ENCODE measurements at regions not wholly inside any gene's neighbourhood (a gene's known extent, or its start where the extent isn't known, plus 50 kb on each side); places are given as distances from the start of the nearest gene placed in this dataset.

DNA sequence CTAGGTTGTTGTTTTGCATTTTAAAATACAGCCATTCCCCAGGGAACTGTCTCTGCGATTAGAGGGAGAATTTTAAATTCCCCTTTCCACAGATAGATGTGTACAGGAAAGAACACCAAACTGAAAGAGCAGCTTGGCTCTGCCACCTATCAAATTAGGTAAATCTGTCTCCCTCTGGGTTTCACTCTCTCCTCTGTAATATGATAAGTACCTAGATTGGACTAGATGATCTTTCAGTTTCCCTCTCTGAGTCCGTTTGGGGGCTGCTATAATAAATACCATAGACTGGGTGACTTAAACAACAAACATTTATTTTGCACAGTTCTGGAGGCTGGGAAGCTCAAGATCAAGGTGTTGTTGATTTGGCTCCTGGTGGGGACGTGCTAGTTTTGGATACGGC, 186.0 kb downstream of the KIF20B start:
- DNase-seq (ENCODE audit: low read depth in 2 of 2): no peak

DNA sequence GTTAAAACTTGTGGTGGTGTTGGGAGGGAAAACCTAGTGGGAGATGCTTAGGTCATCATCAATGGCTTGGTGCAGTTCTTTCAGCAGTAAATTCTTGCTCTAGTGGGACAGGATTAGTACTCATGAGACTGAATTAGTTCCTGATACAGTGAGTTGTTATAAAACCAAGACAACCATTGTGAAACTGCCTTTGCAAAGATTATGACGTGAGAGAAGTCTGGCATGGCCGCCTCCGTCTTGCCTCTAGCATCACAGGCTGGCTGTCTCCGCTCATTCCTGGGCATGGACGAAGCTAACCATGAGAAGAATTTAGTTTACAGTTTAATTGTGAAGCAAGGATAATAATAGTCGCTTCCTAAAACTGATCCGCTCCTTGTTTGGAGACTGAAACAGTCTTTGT, 186.4 kb downstream of the KIF20B start:
- DNase-seq (ENCODE audit: low read depth in 2 of 2): no peak

DNA sequence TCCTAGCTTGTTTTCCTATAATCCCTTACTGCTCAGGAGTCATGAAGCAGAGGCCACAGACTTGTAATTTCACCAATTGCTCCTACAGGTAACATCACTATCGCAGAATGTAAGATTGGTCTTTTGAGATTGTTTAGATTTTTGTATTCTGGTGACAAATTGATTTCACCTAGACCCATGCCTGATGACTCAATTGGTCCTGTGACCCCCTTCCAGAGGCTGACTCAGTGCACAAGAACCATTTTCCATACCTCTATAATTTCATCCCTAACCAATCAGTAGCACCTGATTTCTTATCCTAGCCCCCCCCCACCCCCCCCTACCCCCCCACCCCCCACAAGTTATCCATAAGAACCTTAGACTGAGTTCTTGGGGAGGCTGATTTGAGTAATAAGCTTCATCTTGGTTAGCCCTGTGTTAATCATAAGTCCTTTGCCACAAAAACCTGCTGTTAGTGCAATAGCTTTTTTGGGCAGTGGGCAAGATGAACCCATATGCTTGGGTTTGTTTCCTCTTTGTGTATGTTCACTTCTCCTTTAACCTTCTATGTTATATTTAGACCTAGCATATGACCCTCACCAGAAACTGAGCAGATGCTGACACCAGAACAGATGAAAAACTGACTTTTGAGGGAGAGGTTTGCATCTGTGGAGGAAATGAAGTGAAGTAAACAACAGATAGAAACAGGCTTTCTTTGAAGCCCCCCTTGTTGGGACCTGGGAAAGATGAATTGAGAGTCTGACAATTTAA, 187.1 kb downstream of the KIF20B start:
- DNase-seq (ENCODE audit: low read depth in 2 of 2): no peak

DNA sequence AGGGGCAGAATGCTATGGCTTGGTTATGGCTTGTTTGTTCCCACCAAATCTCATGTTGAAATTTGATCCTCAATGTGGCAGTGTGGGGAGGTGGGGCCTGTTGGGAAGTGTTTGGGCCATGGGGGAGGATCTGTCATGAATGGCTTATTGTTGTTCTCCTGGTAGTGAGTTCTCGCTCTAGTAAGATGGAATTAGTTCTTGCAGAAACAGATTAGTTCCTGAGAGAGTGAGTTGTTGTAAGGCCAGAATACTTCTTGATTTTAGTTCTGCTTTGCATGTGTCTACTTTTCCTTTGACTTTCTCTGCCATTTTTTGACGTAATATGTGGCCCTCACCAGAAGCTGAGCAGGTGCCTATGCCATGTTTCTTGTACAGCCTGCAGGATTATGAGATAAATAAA, 188.2 kb downstream of the KIF20B start:
- DNase-seq (ENCODE audit: low read depth in 2 of 2): no peak

DNA sequence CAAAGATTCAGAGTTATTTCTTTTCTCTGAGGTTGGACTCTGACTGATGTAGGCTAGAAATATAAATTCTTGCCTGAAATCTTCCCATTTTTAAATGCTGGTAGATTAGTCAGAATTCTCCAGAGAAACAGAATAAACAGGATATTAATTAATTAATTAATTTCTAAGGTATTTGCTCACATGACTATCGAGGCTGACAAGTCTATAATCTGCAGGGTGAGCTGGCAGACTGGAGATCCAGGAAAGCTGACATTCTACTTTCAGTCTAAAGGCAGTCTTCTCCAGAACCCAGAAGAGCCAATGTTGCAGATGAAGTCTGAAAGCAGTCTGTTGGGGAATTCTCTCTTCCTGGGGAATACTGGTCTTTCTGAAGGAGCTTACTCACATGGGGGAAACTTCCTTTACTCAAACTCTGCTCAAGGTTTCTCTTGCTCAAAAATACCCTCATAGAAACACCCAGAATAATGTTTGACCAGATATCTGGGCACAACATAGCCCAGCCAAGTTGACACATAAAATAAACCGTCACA, 189.7 kb downstream of the KIF20B start:
- DNase-seq (ENCODE audit: low read depth in 2 of 2): no peak

DNA sequence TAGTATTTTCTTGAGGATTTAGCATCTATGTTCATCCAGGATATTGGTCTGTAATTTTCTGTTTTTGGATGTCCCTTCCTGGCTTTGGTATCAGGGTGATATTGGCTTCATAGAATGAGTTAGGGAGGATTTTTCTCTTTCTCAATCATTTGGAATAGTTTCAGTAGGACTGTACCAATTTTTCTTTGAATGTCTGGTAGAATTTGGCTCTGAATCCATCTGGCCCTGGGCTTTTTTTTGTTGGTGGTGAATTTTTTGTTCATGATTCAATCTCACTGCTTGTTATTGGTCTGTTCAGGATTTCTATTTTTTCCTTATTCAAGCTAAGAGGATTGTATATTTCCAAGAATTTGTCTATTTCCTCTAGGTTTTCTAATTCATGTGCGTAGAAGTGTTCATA, 192.7 kb downstream of the KIF20B start:
- DNase-seq (ENCODE audit: low read depth in 2 of 2): no peak

DNA sequence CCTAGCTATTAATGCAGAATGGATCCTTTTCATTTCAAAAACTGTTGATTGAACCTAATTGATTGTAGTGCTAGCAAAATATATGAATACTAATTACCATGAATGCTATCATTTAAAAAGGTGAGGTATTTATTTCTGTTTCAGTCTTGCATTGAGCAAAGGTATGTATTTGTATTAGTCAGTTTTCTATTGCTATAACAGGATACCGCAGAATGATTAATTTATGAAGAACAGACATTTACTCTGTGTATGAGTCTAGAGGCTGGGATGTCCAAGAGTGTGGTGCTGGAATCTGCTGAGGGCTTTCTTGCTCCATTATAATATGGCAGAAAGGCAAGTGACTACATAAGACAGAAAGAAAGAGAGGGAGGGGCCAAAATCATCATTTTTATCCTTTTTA, 199.2 kb downstream of the KIF20B start:
- no peak for DNase-seq (ENCODE audit: low read depth in 2 of 2)

DNA sequence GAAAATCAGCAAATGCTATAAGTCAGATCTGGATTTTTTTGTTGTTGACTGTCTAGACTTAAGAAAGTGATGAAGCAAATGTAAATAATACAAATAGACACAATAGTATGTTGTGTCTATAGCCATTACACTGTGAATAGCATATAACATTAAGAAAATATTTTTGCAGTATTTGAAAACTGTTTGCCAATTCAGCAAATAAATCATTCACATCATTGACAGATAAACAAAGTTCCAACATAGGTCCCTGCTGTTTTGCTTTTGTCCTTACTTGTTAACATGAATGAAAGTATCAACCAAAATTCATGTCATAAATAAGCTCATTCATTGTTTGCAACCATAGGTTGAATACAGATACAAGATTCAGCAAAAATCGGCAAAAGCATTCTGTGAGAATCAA, 200.5 kb downstream of the KIF20B start:
- no peak for DNase-seq (ENCODE audit: low read depth in 2 of 2)

DNA sequence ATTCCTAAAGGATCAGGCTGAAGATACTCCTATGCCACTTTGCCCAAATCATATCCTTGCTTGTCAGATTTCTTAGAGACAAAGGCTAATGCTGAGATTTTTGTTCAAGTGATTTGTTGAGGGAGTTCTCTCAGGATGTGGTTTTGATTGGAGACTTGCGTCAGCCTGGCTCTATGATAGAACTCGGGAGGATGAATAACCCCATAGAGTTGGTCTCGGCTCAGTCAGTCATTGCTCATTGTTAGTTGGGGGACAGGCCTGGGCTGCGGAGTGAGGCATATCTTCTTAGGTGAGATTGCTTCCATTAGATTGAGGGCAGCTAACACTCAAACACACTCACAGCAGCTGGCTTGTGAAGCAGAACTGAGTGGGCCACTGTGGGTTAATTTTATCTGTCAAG, 203.4 kb downstream of the KIF20B start:
- peak in 1 of 2 donors; percentile 0 for DNase-seq (ENCODE audit: low read depth in 2 of 2)

DNA sequence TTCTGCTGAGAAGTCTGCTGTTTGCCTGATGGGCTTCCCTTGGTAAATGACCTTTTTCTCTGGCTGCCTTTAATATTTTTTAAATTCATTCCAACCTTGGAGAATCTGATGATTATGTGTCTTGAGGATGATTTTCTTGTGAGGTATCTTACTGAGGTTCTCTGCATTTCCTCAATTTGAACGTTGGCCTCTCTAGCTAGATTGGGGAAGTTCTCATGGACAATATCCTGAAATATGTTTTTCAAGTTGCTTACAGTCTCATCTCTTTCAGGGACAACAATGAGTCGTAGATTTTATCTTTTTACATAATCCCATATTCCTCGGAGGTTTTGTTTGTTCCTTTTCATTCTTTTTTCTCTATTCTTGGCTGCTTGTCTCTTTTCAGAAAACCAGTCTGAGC, 208.4 kb downstream of the KIF20B start:
- DNase-seq (ENCODE audit: low read depth in 2 of 2): no peak

DNA sequence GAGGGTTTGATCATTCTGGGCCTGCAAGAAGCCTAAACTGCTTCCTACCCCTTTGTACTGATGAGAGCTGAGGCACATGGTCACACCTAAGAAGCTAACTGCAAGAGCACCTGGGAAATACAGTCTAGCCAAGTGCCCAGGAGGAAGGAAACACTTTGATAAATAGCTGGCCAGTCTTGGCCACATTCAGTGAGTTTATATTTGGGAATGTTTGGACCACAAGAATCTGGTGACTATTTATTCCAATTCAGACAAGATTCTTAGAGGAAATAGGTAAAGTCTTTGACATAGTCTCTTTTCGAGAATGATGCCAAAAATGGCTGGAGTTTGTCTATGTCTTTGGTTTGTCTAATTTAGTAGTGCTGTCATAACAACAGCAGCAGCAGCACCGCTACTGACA, 213.6 kb downstream of the KIF20B start:
- DNase-seq (ENCODE audit: low read depth in 2 of 2): no peak

DNA sequence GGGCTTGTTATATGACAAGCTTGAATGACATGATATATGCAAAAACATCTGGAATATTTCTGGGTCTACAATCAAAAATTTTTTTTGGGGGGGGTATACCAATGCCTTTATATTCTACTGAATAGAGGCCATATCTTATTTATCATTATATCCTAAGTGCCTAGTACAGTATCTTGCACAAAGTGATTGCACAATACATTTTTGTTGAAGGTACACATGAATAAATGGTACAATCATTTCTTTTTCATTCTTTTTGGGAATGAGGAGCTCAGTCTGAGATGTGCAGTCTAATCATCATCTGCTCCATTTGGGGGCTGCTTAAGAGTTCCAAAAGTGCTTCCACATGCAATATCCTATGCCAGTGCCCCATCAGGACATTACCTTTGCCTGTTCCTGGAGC, 214.6 kb downstream of the KIF20B start:
- no peak for DNase-seq (ENCODE audit: low read depth in 2 of 2)

DNA sequence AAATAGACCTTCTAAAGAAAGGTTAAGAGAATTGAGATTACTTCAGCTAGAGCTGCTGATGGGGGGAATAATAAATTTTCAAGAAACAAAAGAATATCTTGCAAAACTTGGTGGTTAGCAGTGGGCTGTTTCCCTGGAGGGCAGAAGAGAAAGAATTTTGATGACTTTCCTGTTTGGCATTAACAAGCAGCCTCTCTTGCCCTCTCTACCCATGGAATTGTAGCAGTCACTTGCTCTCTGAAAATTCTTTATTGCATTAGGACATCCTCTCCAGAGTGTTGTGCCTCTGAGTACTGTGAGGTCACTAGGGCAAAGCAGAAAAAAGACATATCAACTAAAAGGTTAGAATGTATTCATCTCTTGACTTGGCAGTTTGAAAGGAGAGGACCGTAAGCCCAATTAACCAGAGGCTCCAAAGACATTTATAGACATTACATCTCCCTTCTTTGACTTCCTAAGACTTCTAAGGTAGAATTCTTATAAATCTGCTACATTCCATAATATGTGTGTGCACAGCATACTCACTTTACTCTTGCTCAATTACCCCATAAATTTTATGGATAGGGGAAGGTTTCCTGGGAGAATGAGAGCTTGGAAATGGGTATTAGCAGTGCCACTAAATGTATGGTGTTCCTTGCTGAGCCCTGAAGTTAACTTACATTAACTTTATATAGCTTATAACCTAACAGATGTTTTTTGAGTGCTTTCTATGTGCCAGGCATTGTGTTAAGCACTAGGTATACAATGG, 215.3 kb downstream of the KIF20B start:
- DNase-seq (ENCODE audit: low read depth in 2 of 2): no peak

DNA sequence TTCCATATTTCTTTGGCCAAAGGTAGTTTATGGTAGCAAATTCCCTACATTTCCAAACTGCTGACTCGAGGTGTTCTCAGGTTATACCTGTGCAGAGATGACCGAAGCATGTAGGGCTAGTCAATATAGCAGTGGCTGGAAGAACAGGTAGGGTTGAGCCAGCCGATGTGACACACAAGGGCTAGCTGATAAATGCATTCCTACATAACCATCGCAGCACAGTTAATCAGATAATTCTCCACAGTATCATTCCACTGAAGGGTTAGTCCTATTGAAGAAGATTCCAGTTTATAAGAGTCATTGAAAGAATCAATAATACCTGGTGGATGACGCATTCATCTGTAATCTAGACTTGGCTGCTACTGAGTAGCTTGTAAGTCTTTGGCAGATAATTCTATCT, 220.0 kb downstream of the KIF20B start:
- DNase-seq (ENCODE audit: low read depth in 2 of 2): no peak

DNA sequence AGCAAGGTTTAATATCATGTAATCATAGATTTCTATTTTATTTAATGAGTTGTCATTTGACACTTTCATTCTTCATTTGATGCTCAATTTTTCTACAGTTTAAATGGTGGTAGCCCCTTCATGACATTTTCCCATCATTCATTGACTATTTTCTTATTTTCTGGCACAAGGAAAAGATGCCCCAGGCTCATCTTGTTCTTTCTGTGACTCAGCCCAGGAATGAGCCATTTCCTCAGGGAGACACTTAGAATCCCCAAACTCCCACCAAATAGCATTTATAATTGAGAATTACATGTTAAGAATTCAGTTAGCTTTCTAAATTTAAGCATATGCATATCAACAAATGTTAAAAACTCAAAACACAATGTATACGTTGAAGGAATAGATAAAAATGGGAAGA, 222.3 kb downstream of the KIF20B start:
- no peak for DNase-seq (ENCODE audit: low read depth in 2 of 2)

DNA sequence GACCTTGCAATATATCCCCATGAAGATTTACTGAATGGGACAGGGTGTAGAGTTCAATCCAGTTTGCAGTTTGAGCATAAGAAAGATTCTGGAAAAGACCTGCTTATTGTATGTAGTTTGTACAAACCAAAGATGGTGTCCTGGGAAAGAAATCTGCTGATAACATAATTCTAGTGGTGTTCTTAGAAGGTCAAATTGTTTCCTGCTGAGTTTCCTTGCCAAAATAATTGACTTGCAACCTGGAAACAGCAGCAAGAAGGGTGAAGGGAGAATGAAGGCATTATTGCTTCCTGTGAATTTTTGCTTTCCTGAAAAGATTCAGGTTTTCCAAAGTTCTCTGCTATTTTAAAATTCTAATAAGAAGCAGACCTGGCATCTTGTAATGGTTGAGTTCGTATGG, 222.9 kb downstream of the KIF20B start:
- DNase-seq (ENCODE audit: low read depth in 2 of 2): no peak

DNA sequence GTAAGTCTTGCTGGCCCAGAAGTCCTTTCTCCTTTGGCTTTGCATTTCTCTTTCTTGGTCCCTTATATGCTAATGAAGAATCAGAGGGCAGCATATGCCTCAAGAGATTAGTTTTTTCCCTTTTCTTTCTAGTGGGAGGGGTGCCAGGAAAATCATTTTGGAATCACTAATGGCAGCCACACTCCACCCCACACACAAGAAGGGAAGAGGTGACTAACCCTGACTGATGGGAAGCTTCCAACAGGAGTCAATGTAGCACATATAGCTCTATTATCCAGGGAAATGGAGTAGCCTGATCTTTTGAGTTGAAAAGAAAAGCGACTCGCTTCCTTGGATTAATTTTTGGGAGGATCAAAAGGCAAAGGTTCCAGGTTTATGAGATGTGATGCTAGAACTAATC, 225.3 kb downstream of the KIF20B start:
- no peak for DNase-seq (ENCODE audit: low read depth in 2 of 2)

DNA sequence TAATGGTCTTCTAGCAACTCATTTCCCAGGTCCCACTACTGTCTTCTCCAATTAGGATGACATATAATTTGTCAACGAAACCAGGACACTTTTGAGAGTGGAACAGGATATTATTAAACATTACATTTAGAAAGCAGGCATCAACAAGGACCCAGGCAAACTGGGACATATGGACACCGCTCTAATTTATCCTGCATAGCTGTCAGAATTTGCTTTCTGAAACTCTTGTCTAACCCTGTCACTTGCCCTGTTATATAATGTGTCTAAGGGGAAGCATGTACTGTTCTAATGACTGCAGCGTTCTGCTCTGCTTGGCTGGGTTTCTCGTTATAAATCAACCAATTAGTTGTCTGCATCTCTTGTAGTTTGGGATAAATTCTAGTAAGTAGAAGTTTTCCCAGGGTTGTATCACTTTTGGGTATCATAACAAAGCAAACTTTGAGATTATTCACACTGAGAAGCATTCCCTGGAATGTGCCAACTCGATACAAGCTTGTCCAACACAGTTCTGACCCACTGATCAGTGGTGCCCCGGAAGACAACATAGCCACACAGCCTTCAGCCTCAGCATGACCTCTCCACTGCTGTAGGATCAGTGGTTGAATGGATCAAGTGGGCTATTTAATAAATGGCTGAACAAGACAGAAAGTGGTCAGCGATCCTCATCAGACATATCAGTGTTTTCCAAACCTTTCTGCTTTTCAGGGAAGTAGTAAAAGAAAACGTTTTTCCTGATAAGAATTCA, 228.1 kb downstream of the KIF20B start:
- DNase-seq (ENCODE audit: low read depth in 2 of 2): no peak

DNA sequence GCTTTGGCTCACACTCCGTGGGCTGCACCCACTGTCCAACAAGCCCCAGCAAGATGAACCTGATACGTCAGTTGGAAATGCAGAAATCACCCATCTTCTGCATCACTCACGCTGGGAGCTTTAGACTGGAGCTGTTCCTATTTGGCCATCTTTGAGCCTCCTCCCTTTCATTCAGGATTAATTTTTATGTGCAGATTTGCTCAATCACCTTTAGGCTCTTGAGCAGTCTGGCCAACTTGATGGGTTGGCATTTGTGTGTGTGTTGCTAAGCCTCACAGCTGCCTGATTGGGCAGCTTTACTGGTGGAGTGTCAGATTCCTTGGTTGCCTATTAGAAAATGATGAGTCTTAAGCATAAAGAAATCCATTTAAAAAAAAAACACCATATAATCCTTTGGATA, 236.1 kb downstream of the KIF20B start:
- DNase-seq (ENCODE audit: low read depth in 2 of 2): no peak

DNA sequence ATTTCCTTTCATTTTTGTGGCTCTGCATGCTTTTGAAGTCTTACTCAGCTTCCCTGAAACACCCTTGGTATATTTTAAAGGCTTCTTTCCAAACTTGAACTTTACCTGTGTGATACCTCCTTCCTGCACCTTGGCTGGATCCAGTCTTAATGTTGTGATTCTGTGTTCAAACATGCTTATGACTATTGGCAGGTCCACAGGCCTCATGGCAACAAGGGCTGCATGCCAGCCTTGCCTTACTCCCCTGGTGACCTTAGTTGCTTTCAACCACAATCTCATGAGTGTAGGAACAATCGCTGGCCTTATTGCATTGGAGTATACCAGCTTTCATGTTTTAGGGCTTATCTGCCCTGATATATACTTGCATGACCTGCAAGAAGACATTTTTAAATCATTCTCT, 238.7 kb downstream of the KIF20B start:
- no peak for DNase-seq (ENCODE audit: low read depth in 2 of 2)

DNA sequence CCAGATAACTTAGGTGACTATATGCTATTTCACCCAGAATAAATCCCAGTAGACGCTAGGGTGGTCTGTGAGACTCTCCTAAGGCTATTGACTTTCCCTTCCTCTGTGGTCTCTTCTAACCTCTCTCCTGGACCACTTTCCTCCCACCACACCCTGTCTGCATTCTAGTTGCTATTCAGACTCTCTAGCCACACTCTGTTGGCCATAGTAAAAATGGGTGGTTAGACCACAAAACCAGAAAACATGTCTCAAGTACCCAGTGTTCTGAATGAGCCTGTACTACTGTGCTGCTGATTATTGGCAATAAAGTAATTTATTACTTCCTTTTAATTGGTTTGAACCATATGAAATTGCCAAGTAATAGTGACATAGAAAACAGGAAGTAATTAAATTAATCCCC, 240.8 kb downstream of the KIF20B start:
- DNase-seq (ENCODE audit: low read depth in 2 of 2): no peak

DNA sequence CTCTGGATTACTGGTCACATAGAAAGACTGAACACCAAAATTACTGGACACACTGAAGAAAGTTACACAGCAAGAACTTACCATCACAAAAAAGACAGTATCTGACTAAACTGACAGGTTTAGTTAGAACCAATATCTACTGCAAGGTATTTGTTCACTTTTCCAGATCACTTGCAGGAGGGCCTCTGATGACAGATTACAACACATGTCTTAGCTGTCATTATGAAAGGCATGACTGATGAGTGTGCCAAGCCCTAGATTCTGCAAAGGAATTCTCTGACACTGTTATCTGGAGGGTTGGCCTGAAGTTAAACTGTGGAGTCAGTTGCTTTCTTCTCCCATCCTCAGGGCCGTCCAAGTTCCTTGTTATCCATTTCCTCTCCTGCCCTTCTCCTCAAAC, 242.7 kb downstream of the KIF20B start:
- no peak for DNase-seq (ENCODE audit: low read depth in 2 of 2)

DNA sequence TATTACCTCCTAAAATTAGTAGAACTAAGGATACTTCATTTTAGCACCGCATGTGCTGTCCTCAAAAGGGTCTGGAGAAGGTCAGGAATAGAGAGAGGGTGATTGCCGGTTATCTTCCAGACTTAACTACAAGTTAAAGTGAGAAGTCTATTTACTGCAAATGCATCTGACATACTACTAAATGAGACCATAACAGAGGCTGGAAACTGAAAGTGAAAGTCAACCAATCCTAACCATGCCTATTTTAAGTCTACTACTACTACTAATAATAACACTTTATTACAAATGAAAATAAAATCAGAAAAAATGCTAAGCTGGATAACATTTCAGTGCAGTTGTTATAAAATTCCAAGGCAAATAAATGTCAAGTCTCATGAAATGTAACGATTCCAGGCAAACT, 244.7 kb downstream of the KIF20B start:
- DNase-seq (ENCODE audit: low read depth in 2 of 2): no peak

All from stimulated activated CD8-positive, alpha-beta memory T cell treated with anti-CD3 and anti-CD28 coated beads, Interleukin-15, amount 100 ng/mL, for 48 hours (primary cell).